ENCODE measurements at regions not wholly inside any gene's neighbourhood (a gene's known extent, or its start where the extent isn't known, plus 50 kb on each side); places are given as distances from the start of the nearest gene placed in this dataset.

- DNase-seq (ENCODE audit: extremely low spot score) = no peak
- ChIA-PET POLR2A (no interaction called here), CTCF (no interaction called here)
- TF ChIP-seq CTCF (IDR thresholded peaks at IDR 0.05; ENCODE audit: control extremely low read depth, extremely low read depth, low read depth, missing control alignments) = no peak
Observed at GRCh38 chr4:8700531-8700930, 108.0 kb downstream of the CPZ start.

- ChIA-PET POLR2A (no interaction called here), CTCF (no interaction called here)
- no peak for DNase-seq (ENCODE audit: extremely low spot score)
- TF ChIP-seq CTCF (IDR thresholded peaks at IDR 0.05; ENCODE audit: control extremely low read depth, extremely low read depth, low read depth, missing control alignments) = no peak
Observed at GRCh38 chr4:8699479-8700145, 107.0 kb downstream of the CPZ start.

GRCh38 chr4:8699063-8699385 is 106.5 kb downstream of the CPZ start:
- TF ChIP-seq CTCF (IDR thresholded peaks at IDR 0.05; ENCODE audit: control extremely low read depth, extremely low read depth, low read depth, missing control alignments) = no peak
- ChIA-PET POLR2A (no interaction called here), CTCF (no interaction called here)
- no peak for DNase-seq (ENCODE audit: extremely low spot score)

GRCh38 chr4:8698341-8699062 is 105.9 kb downstream of the CPZ start:
- no peak for TF ChIP-seq CTCF (IDR thresholded peaks at IDR 0.05; ENCODE audit: control extremely low read depth, extremely low read depth, low read depth, missing control alignments)
- DNase-seq (ENCODE audit: extremely low spot score) = no peak
- ChIA-PET CTCF (no interaction called here), POLR2A (no interaction called here)

GRCh38 chr4:8697826-8698225 is 105.3 kb downstream of the CPZ start:
- no peak for DNase-seq (ENCODE audit: extremely low spot score)
- no peak for TF ChIP-seq CTCF (IDR thresholded peaks at IDR 0.05; ENCODE audit: control extremely low read depth, extremely low read depth, low read depth, missing control alignments)
- POLR2A ChIA-PET = no interaction called here
- CTCF ChIA-PET = no interaction called here

- DNase-seq (ENCODE audit: extremely low spot score) = no peak
- TF ChIP-seq CTCF (IDR thresholded peaks at IDR 0.05; ENCODE audit: control extremely low read depth, extremely low read depth, low read depth, missing control alignments) = no peak
- CTCF ChIA-PET = no interaction called here
- POLR2A ChIA-PET = no interaction called here
Observed at GRCh38 chr4:8696369-8697127, 104.0 kb downstream of the CPZ start.

Data from GM10248 (cell line).